ENCODE measurements at regions not wholly inside any gene's neighbourhood (a gene's known extent, or its start where the extent isn't known, plus 50 kb on each side); places are given as distances from the start of the nearest gene placed in this dataset.
"Not testable (repeated sequence)": the region's sequence is repeated elsewhere in the genome, so short reads cannot be mapped to it uniquely, and the experiment has no call there.

- DNase-seq = not testable (repeated sequence)
Observed at GRCh38 chr10:46645110-46645509, 66.2 kb downstream of the SYT15 start.

GRCh38 chr10:46646132-46646531, 67.2 kb downstream of the SYT15 start:
- not testable (repeated sequence) for DNase-seq

DNA sequence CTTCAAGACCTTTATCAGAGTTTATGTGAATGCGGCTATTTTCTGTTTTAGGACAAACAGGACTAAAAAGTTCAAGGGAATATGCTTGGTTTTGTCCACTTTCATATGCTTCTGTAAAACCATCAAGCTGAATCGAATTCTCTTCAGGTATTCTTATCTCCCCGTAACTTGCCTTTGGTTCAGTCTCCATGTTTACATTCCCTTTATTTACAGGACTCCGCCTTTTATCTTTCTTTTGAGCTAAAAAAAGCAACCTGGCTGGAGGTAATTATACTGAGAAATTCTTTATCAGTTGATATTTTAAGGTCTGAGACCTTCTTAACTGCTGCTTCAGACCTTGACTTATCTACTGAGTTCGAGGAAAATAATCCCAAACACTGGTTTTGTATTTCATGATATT, 72.0 kb downstream of the SYT15 start:
- DNase-seq = not testable (repeated sequence)

GRCh38 chr10:46657437-46657836, 78.5 kb downstream of the SYT15 start:
- not testable (repeated sequence) for DNase-seq

DNA sequence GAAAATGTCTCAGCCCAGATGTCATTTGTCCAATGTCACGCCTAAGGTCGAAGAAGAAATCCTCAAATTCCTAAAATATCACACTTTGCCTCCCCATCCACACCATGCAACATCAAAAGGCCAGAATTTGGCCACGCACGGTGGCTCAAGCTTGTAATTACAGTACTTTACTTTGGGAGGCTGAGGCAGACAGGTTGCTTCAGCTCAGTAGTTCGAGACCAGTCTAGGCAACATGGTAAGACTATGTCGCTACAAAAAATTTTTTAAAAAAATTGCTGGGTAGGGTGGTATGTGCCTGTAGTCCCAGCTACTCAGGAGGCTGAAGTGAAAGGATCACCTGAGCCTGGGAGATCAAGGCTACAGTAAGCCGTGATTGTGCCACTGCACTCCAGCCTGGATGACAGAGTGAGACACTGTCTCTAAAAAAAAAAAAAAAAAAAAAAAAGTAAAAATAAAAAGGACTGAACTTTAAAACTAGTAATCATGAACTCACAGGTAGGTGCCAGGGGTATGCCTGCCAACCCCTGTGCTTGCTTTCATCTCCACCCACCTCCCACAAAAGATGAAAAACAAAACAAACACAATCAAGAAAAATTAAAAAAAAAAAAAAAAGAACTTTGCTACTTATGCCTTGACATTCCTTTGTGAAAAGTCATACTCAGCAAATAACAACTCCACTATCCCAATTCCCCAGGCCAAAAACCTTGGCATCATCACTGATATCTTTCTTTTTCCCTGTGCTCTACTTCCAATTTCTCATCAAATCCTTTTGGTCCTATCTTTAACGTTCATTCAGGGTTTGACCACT, 81.3 kb downstream of the SYT15 start:
- not testable (repeated sequence) for DNase-seq

DNA sequence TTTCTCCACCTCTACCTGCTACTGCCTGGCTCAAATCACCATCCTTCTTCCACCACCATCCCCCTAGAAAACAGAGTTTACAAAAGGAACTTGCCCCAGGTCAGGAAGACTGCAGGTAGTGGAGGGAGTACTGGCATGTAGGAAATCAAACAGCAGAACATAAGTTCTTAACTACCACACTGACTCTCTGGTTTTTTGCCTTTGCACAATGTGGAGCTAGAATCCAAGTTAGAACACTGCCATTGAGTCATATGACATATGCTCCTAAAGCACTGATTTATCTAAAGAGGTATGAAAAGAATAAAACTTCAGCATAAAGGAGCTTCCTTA, 81.9 kb downstream of the SYT15 start:
- not testable (repeated sequence) for DNase-seq

- not testable (repeated sequence) for DNase-seq
Observed at GRCh38 chr10:46665536-46665935, 86.6 kb downstream of the SYT15 start.

- DNase-seq = not testable (repeated sequence)
Observed at GRCh38 chr10:46668357-46668997, 89.5 kb downstream of the SYT15 start.

DNA sequence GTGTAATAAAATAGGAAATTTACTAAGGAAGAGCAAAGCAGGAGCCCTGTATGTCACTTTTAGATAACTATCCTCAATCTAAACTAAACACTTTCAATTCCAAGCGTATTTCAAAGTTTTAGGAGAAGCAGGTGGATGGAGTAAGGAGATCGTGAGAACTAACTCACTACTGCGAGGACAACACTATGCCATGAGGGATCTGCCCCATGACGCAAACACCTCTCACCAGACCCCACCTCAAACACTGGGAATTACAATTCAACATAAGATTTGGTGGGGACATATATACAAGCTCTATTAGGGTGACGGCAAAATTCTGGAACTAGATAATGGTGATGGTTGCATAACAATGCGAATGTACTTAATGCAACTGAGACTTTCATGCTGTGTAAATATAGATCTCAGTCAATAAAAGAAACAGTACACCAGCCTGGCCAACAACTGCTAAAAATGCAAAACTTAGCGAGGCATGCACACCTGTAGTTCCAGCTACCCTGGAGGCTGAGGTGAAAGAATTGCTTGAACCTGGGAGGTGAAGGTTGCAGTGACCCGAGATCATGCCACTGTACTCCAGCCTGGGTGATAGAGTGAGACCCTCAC, 99.0 kb downstream of the SYT15 start:
- DNase-seq = not testable (repeated sequence)

GRCh38 chr10:46691397-46691796, 112.5 kb downstream of the SYT15 start:
- not testable (repeated sequence) for DNase-seq

GRCh38 chr10:46693218-46693617, 114.3 kb downstream of the SYT15 start:
- DNase-seq = not testable (repeated sequence)

DNA sequence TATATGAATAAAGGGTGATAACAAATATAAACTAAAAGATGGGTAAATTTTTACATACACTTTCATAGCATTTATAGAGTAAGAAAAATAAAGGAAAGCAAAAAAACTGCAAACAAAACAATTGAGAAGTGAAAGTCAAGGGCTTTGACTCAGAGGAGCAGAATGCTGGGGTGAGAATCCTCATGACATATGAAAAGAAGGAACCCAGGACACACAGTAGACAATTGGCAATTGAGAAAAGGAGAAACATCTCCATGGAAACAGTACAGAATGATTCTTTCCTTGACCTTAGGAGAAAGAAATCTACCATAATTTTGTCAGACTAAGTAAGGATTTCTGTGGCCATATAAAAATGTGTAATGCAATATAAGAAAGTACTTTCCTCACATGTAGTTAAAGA, 138.3 kb downstream of the SYT15 start:
- not testable (repeated sequence) for DNase-seq

GRCh38 chr10:46718014-46718413, 139.1 kb downstream of the SYT15 start:
- DNase-seq = not testable (repeated sequence)

GRCh38 chr10:46720386-46720785, 141.5 kb downstream of the SYT15 start:
- peak; percentile 0 for DNase-seq

DNA sequence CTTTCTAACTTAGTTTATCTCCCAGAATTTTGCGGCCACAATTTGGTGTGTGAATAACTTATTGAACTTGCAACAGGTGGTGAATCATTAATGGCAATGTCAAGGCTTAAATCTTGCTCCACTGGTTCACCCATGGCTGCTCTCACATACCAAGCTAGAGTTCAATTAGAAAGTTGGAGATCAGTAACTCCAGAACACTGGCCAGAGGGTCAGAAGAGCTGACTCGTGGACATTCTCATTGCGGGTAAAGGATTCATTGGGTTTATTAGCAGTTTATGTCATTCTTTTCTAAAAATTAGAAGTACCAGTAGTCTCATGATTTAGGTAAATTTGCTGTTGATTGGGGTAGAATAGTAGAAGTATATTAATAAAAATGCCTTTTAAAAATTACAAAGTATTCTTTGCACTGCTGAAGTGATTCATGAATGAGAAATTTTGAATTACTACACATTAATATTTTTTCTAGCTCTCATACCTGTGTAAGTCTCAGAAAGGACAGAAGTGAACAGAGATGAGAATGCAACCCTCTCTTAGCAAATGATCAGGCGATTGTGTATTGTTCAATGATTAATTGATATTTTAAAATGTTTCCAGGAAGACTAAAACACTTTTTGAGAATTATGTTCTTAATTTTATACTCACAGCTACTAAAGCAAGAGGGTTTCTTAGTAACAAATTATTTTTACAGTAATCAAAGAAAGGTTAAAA, 142.0 kb downstream of the SYT15 start:
- DNase-seq = not testable (repeated sequence)

- DNase-seq = not testable (repeated sequence)
Observed at GRCh38 chr10:46724258-46724657, 145.3 kb downstream of the SYT15 start.

DNA sequence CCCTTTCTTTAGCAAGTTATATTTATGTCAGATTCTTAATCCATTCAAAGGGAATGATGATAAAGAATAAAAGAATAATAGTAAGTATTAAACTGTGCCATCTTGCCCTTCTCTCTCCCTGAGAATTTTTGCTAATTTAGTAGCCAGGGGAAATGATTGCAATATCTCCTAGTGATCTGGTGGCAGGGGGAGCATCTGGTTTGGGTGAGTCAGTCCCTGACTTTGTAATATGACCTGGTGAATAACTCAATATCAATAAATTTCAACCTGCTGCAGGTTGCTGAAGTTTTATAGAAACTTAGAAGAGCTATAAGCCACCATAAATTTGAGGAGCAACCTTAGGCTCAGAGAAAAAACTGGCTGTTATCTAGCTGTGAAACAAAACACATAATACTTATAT, 149.4 kb downstream of the SYT15 start:
- not testable (repeated sequence) for DNase-seq

DNA sequence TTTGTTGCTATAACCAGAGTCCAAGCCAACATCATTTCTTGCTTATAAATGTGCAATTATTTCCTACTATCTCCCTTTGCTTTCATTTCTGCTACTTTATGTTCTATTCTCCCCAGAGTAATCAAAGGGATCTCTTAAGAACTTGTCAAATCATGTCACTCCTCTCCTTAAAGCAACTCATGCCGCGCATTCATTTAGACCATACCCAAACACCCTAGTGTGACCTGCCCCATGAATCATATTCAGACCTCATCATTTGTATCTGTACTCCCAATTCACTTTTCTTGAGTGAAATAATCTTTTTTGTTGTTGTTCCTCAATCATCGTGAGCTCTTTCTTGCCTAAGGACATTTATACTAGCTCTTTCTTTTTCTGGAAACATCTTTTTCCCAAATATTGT, 151.8 kb downstream of the SYT15 start:
- not testable (repeated sequence) for DNase-seq

DNA sequence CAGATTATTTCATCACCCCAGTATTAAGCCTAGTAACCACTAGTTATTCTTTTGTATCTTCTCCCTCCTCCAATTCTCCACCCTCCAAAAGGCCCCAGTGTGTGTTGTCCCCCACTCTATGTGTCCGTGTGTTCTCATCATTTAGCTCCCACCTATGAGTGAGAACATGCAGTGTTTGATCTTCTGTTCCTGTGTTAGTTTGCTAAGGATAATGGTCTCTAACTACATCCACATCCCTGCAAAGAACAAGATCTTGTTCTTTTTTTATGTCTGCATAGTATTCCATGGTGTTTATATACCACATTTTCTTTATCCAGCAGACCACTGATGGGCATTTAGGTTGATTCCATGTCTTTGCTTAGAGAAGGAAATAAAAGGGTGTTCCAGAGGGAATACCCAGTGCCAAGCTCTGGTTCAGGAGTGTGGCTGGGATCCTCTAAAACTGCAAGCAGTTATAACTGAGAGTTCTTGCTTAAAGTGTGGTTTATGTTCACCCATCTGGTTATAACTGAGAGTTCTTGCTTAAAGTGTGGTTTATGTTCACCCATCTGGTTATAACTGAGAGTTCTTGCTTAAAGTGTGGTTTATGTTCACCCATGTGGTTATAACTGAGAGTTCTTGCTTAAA, 154.8 kb downstream of the SYT15 start:
- not testable (repeated sequence) for DNase-seq

- DNase-seq = not testable (repeated sequence)
Observed at GRCh38 chr10:46734262-46734642, 155.3 kb downstream of the SYT15 start.

DNA sequence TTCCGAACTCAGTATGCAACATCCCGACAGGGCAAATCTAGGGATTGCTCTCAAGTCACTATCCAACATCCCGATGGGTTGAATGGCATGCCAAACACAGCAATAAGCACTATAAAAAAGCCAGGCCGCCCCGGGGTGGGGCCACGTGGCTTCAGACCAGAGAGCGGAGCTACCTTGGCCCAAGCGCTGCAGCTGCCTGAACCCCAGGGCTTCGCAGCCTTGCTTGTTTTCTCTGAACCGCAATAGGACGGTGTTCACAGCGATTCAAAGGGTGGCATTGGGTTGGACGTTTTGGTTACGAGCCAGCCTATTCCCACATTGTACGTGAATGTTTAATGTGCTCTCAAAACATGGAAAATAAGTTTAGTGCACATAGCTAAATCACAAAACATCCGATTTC, 161.0 kb downstream of the SYT15 start:
- DNase-seq = not testable (repeated sequence)

DNA sequence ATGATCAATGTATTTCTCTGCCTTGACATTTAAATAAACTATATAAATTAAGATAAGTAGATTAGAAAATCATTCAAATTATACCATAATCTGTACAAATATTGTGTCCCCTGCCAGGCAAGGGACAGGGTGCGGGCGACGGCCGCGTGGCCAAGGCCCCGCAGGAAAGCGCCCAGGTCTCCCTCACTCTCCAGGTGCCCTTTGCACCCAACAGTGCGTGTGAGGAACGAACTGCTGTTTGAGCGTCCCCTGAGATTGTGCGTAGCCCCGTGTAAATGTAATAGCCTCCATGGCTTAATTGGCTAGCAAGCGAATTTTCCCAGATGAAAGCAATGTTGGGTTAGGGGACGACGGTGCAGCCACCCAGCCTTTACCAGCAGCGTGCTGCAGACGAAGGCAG, 161.4 kb downstream of the SYT15 start:
- DNase-seq = not testable (repeated sequence)

DNA sequence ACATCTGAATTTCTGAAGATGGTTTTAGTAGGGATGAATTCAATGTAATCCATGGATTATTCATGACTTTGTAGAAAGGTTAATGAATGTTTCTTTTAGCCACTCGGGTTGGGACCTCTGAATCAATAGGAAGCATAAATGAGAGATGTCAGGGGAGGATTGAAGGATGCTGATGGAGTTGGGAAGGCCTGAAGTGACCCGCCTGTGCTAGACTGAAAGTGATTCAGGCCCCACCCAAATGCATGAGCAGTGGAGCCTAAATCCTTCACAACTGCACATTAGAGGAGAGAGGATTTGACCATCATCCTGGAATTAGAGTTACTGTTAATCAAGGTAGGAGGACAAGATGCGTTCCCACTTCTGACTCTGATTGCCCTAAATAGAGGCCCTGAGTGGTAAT, 162.2 kb upstream of the PTPN20 start:
- not testable (repeated sequence) for DNase-seq

Measured in NCI-H1694 treated with DMSO at 0.1 percent for 48 hours (cell line).